Right renal cortex interstitium (tissue), 3 donors: ENCODE measurements at regions not wholly inside any gene's neighbourhood (a gene's known extent, or its start where the extent isn't known, plus 50 kb on each side); places are given as distances from the start of the nearest gene placed in this dataset.
"Not testable (repeated sequence)": the region's sequence is repeated elsewhere in the genome, so short reads cannot be mapped to it uniquely, and the experiment has no call there.

Source experiments
- DNase-seq, 3 donors: peaks; one replicate each; pipeline ENCODE4 v3.0.0-alpha.2; 2013; ENCODE audit warnings: low read depth in 3 of 3, low spot score in 2 of 3

GRCh38 chr2:118577202-118577601, 270.2 kb downstream of the EN1 start:
- DNase-seq: no peak

- no peak for DNase-seq
Observed at GRCh38 chr2:118576109-118576855, 271.2 kb downstream of the EN1 start.

GRCh38 chr2:118572380-118572779, 275.1 kb downstream of the EN1 start:
- not testable (repeated sequence) for DNase-seq

DNA sequence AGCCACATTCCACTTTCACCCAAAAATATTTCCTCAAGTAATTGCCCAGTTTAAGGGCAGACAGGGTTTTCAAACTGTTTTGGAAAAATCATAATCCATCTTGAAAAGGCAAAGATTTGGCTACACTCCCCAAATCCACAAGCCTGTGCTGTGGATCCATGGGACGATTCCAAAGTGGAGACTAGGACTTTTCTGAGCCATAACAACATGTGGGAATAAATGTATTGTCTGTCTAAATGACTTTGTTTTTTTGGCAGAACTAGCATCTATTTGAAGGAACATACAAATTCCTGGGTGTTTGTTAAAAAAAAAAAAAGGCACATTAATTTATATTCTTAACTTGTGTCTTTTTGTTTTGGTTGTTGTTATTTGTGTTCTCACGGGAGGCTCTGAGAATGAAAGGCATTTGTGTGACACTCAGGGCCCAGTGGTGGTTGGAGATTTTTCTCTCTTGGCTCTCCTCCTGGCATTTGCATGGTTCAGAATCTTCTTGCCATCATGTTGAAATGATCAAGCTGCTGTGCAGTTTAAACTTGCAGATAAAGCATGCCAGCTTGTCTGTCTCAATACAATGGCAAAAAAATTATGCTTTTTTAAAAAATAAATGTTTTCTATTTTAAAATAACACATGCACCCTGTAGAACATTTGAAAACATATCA, 277.4 kb downstream of the EN1 start:
- no peak for DNase-seq

GRCh38 chr2:118568700-118569099, 278.7 kb downstream of the EN1 start:
- DNase-seq: no peak

DNA sequence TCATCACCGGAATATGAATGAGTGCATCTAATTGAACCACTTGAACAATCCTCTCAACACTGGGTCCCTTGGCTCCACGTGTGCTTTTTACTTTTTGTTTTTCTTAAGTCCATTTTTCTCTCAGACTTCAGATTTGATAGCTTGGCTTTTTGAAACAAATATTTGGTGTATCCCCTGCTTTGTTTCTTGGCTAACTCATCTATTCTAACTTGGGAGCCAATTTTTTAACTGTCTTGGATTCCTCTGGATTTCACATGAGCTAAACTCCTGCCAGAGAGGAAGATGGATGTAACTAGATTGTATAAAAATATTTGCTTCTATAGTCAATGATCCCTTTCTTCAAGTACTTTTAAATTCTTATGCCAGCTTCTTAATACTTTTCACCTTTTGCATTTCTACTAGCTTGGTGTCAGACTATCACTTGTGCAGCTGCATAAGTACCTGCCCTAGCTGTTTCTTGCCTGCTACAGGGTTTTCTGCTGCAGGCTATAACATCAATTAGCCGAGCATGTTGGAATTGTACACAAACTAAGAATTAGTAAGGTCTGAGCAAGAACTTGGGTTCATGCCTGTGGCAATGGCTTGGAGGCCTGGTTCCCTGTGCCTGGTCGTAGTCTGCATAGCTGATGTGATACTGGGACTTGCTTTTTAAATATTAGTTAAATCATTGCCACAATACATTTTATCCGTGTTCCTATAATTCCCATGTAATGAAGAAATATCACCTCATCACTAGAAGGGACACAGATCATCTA, 281.5 kb downstream of the EN1 start:
- no peak for DNase-seq

GRCh38 chr2:118565301-118565700, 282.1 kb downstream of the EN1 start:
- DNase-seq: no peak

DNA sequence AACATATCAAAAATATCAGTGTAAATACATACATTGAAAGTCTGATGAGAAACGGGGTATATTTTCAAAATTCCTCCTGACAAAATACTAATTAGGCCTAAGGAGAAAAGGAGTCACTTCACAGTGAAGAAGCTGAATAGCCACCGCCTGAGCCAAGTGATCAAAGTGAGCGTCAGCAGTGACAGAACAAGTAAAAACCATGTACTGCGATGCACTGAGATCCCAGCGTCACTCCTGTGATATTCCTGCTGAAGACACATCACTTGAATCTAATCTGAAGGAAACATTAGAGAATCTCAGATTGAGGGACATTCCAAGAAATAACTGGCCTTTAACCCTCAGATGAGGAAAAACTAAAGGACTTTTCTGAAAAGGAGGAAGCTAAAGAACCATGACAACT, 285.3 kb downstream of the EN1 start:
- DNase-seq: no peak

DNA sequence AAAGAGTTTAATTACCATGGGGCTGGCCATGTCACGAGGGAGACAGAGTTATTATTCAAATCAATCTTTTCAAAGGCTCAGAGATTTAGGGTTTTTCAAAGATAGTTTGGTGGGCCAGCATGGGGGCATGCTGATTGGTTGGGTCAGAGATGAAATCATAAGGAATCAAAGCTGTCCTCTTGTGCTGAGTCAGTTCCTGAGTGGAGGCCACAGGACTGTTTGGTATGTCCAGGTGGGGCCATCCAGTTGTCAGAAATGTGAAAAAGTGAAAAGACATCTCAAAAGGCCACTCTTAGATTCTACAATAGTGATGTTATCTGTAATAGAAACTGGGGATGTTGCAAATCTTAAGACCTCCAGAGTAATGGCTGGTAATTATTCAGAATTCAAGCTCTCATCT, 288.6 kb downstream of the EN1 start:
- no peak for DNase-seq

DNA sequence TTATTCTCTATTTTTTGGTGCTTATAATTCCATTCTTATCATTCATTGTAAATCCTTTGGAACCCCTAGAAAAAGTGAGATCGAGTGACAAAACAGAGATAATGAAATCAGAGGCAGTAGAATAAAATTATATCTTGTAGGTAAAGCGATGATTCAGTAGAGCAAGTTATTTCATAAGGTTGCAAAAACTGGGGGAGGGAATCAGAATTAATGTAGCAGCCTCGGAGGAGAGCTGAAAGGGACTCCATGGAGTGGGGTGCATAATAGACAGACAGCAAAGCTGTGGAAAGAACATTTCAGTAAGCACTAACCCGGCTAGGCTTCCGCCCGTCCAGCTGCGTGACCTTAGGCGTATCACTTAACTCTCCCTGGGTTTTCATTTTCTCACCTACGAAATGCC, 289.7 kb downstream of the EN1 start:
- no peak for DNase-seq

DNA sequence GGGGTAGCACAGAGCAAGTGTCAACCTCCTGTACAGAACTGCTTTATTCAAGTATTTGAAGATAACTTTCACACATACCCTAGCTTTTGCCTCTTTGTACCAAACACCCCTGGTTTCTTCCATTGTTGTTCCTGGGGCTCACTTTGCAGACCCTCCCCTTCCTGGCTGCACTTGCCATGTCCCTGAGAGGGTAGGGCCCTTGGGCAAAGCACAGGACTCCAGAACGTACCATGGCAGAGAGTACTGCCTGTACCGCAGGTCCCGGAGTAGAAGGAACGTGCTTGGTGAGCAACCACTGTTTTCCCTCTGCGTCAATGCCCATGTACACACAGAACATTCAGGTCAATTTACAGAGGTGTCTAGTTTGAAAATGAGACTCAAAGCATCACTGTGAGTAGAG, 290.4 kb downstream of the EN1 start:
- no peak for DNase-seq

DNA sequence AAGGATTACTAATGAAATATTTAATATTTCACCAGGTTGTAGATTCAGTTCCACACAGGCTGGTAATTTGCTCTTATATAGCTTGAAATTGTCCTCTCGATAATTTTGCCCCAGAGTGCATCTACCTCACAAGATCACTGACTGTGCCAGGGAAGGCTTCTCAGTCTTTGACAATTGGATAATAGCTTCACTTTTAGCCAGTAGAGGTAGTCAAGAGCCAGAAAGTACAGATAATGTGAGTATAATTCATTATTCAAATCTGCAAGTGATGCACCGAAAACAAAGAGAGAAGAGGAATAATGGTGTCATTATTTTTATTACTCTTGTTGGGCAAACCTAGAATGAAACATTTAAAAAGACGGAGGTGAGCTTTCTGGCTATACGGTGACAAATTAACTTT, 292.8 kb downstream of the EN1 start:
- DNase-seq: no peak

GRCh38 chr2:118549503-118549902, 297.9 kb downstream of the EN1 start:
- no peak for DNase-seq

- no peak for DNase-seq
Observed at GRCh38 chr2:118548880-118549488, 298.5 kb downstream of the EN1 start.

DNA sequence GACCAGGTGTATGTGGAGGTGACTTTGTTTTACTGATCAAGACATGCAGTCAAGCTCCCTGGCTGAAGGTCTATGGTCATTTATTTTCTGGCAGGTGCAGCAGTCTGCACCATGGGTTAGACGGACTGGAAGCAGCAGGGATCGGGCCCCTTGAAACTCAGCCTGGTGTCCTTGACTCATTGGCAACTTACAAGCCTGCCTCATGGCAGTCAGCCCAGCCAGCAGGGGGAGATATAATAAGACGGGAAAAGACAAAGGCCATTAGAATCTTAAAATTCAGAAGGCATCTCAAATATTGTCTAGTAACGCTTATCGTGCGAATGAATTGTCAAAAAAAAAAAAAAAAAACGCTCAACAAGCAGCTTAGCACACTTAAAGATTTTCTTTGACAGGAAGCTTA, 308.2 kb downstream of the EN1 start:
- no peak for DNase-seq

GRCh38 chr2:118536306-118536705, 311.1 kb downstream of the EN1 start:
- DNase-seq: no peak

DNA sequence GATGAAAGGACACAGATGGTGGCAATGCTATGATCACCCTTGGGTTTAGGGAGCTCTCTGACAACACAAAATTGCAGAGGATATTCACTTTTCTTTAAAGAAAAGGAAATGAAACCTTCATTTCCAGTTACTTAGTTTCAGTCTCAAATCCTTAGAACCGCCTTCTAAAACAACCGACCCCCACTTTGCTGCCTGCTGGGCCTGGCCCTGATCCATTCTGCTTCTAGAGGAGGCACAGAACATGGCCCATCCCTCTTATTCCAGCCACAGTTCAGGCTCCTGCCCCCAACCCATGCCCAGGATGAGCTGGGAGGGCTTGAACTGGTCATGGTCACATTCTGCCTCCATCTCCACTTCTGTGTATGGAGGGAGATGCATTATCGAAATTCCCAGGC, 311.6 kb downstream of the EN1 start:
- DNase-seq: no peak

GRCh38 chr2:118535171-118535817, 312.2 kb downstream of the EN1 start:
- DNase-seq: no peak

DNA sequence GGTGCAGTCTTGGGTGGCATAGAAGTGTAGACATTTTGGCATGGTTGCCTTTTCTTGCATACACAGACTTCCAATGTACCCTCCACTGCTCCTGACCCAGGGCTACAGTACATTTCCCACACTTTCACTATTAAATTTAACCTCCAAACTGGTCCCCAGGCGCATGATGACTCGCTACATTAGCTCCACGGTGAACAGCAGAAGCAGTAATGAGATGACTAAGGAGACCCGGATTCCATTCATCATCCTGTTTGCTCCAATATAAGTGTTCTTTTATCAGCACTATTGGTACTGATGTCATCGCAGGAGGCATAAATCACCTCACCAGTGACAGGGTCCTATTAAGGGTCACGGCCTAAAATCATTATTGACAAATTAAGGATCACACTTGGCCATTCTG, 316.5 kb downstream of the EN1 start:
- DNase-seq: no peak

GRCh38 chr2:118529908-118530599, 317.4 kb downstream of the EN1 start:
- DNase-seq: no peak
